Right atrium auricular region (tissue), 2 donors: ENCODE measurements at regions not wholly inside any gene's neighbourhood (a gene's known extent, or its start where the extent isn't known, plus 50 kb on each side); places are given as distances from the start of the nearest gene placed in this dataset.

ENCODE experiments used
- DNase-seq: peaks from one replicate; pipeline ENCODE4 v3.0.0-alpha.2; 2019; ENCODE audit warnings: low spot score
- H3K27ac ChIP-seq, 2 donors: fragments of 200-600 bp; sonication (generic); 1 replicate in 1 of 2; 2 replicates in 1 of 2; pipeline ENCODE4 v1.5.1; 2016 to 2019
- H3K27me3 ChIP-seq, 2 donors: fragments of 200-600 bp; sonication (generic); one replicate each; pipeline versions ENCODE4 v1.5.1 to v1.6.0; 2017 to 2019
- H3K36me3 ChIP-seq: fragments of 200-600 bp; sonication (generic); one replicate; pipeline ENCODE4 v1.5.1; 2016
- H3K4me1 ChIP-seq, 2 donors: fragments of 200-600 bp; sonication (generic); one replicate each; pipeline versions ENCODE4 v1.5.1 to v1.6.0; 2017 to 2019
- H3K4me3 ChIP-seq, 2 donors: fragments of 200-600 bp; sonication (generic); 1 replicate in 1 of 2; 2 replicates in 1 of 2; pipeline ENCODE4 v1.5.1; 2017 to 2019; ENCODE audit warnings: mild to moderate bottlenecking in 1 of 2, moderate library complexity in 1 of 2
- H3K9me3 ChIP-seq, 2 donors: fragments of 200-600 bp; sonication (generic); one replicate each; pipeline ENCODE4 v1.5.1; 2019
- TF ChIP-seq, protein P1 (sequence below), 2 donors: fragments of 200-600 bp; sonication (generic); IDR thresholded peaks; one replicate each; pipeline ENCODE4 v1.5.1; 2019; ENCODE audit warnings: antibody characterized with exemption in 2 of 2

DNA sequence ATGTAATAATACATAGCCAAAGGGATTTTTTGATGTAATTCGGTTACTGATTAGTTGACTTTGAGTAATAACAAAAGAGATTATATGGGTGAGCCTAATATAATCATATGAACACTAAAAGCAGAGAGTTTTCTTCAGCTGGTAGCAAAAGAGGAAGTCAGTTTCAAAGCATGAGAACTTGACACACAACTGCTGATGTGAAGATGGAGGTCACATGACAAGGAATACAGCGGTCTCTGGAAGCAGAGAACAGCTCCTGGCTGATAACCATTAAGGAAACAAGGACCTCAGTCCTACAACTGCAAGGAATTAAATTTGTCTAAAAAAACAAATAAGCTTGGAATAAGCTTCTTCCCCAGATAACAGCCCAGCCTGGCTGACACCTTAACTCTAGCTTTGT is 119.1 kb upstream of the PRNP start:
- H3K36me3 ChIP-seq: no peaks in the 10 kb centered on the region
- no peak for DNase-seq
- no peaks in the 10 kb centered on the region for H3K9me3 ChIP-seq
- H3K27me3 ChIP-seq: no peaks in the 10 kb centered on the region
- no peaks in the 10 kb centered on the region for H3K4me1 ChIP-seq
- H3K27ac ChIP-seq: no peak overlapping the region
- no peak overlapping the region for H3K4me3 ChIP-seq
- TF ChIP-seq, protein P1, sequence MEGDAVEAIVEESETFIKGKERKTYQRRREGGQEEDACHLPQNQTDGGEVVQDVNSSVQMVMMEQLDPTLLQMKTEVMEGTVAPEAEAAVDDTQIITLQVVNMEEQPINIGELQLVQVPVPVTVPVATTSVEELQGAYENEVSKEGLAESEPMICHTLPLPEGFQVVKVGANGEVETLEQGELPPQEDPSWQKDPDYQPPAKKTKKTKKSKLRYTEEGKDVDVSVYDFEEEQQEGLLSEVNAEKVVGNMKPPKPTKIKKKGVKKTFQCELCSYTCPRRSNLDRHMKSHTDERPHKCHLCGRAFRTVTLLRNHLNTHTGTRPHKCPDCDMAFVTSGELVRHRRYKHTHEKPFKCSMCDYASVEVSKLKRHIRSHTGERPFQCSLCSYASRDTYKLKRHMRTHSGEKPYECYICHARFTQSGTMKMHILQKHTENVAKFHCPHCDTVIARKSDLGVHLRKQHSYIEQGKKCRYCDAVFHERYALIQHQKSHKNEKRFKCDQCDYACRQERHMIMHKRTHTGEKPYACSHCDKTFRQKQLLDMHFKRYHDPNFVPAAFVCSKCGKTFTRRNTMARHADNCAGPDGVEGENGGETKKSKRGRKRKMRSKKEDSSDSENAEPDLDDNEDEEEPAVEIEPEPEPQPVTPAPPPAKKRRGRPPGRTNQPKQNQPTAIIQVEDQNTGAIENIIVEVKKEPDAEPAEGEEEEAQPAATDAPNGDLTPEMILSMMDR (IDR thresholded peaks at IDR 0.05): no peak

DNA sequence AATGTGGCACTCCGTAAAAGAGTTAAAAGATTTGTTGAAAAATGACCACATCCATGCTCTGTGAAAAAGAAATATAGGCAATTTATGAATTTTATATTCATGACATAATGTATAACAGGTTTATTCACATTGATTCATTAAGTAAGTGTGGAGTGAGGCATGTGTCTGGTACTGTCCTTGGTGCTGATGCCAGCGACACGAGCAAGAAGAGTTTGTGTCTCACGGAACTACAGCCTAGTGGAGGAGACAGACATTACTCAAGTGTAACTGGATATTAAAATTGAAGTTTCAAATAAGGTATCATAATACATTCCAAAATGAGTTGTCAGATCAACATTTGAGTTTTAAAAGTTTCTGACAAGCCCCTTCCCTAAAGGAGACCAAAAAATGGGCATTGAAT is 122.7 kb upstream of the PRNP start:
- H3K4me3 ChIP-seq: no peak overlapping the region
- no peak overlapping the region for H3K27ac ChIP-seq
- DNase-seq: no peak
- H3K36me3 ChIP-seq: no peaks in the 10 kb centered on the region
- peaks cover 0 to 1% of the 10 kb centered on the region in 2 donors for H3K9me3 ChIP-seq
- H3K27me3 ChIP-seq: no peaks in the 10 kb centered on the region
- H3K4me1 ChIP-seq: no peaks in the 10 kb centered on the region
- TF ChIP-seq, protein P1 (IDR thresholded peaks at IDR 0.05): no peak

DNA sequence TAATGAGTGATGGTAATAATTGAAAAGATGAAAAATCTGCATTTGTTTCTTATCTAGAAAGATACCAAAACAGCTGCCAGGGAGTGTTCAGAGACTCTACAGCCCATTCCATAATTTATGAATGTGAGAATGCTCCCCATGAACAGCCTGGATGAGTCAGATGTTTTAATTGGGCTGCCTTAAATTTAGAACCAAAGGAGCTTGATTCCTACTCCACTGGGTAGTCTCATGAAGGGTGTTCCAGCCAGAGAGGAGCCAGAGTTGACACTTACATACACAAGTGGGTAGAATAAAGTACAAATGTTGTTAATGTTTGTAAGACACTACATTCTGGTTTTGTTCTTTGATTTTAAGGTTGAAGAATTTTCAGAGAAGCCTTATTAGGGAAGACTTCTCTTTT is 123.2 kb upstream of the PRNP start:
- DNase-seq: no peak

DNA sequence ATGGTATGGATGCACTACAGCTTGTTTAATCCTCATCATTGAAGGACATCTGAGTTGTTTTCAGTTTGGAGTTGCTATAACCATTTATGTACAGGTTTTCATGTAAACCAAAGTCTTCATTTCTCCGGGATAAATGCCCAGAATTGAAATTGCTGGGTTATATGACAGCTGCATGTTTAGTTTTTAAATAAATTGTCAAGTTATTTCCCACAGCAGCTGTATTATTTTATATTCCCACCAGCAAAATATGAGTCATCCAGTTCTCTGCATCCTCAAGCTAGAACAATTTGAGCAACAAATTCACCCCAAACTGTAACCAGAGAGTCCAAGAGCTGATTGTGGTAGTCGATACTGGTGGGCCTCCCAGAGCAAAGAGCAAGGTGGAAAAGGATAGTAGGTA is 125.6 kb upstream of the PRNP start:
- Histone ChIP-seq H3K27me3 (no peaks in the 10 kb centered on the region), H3K4me3 (no peak overlapping the region), H3K9me3 (peaks cover 0 to 7% of the 10 kb centered on the region in 2 donors), H3K36me3 (no peaks in the 10 kb centered on the region), H3K27ac (no peak overlapping the region), H3K4me1 (no peaks in the 10 kb centered on the region)
- no peak for DNase-seq
- TF ChIP-seq, protein P1 (IDR thresholded peaks at IDR 0.05): no peak

More for the DNA sequence above, 123.2 kb upstream of the PRNP start:
- no peak overlapping the region for H3K4me3 ChIP-seq
- H3K4me1 ChIP-seq: no peaks in the 10 kb centered on the region
- no peak overlapping the region for H3K27ac ChIP-seq
- H3K36me3 ChIP-seq: no peaks in the 10 kb centered on the region
- H3K9me3 ChIP-seq: peaks cover 0 to 4% of the 10 kb centered on the region in 2 donors
- H3K27me3 ChIP-seq: no peaks in the 10 kb centered on the region
- TF ChIP-seq, protein P1 (IDR thresholded peaks at IDR 0.05): no peak

DNA sequence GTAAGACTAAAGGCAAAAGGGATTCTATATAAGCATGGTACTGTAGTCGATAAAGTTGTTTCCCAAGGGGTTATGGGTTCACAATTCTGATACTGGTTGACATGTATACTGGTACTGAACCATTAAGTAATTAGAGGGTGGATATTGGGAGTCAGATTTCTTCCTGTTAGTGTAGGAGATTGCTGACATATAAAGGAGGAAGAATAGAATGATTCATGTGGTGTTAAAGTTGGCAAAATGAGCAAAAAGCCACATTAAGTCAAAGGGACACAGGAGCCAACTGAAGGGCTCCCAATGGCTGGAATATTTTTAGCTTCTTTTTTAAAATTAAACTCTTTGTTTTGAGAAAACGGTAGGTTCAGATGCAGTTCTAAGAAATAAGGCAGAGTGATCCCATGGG is 126.3 kb upstream of the PRNP start:
- Histone ChIP-seq H3K27ac (no peak overlapping the region), H3K36me3 (no peaks in the 10 kb centered on the region), H3K4me1 (no peaks in the 10 kb centered on the region), H3K9me3 (peaks cover 0 to 7% of the 10 kb centered on the region in 2 donors), H3K27me3 (no peaks in the 10 kb centered on the region), H3K4me3 (no peak overlapping the region)
- DNase-seq: no peak
- TF ChIP-seq, protein P1 (IDR thresholded peaks at IDR 0.05): no peak

DNA sequence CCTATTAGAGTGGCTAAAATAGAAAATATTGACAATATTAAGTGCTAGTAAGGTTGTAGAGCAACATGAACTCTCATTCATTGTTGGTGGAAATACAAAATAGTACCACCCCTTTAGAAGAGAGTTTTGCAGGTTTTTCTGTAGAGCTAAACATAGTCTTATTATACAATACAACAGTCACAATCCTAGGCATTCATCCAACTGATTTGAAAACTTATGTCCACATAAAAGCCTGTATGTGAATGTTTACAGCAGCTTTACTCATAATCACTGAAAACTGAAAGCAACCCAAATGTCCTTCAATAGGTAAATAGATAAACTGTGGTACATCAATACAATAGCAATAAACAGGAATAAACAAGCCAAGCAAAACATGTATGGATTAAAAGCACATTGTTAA is 127.2 kb upstream of the PRNP start:
- peaks cover 0 to 7% of the 10 kb centered on the region in 2 donors for H3K9me3 ChIP-seq
- TF ChIP-seq, protein P1 (IDR thresholded peaks at IDR 0.05): no peak
- H3K4me1 ChIP-seq: no peaks in the 10 kb centered on the region
- no peaks in the 10 kb centered on the region for H3K27me3 ChIP-seq
- no peak for DNase-seq
- no peaks in the 10 kb centered on the region for H3K36me3 ChIP-seq
- H3K4me3 ChIP-seq: no peak overlapping the region
- H3K27ac ChIP-seq: no peak overlapping the region
